22Rv1 (cell line): ENCODE measurements at regions not wholly inside any gene's neighbourhood (a gene's known extent, or its start where the extent isn't known, plus 50 kb on each side); places are given as distances from the start of the nearest gene placed in this dataset.

ENCODE experiments used
- CTCF ChIP-seq: fragments of 450-650 bp; IDR thresholded peaks from 2 replicates; pipeline ENCODE4 v1.5.1; 2017; ENCODE audit warnings: mild to moderate bottlenecking
- ZFX ChIP-seq: fragments of 450-650 bp; IDR thresholded peaks from 2 replicates; pipeline ENCODE4 v1.6.1; 2017; ENCODE audit warnings: antibody characterized with exemption, borderline replicate concordance

GRCh38 chr2:100664021-100664755 is 101.4 kb downstream of the PDCL3 start:
- TF ChIP-seq CTCF (no peak), ZFX (no peak)
